H1 (cell line): ENCODE measurements at regions not wholly inside any gene's neighbourhood (a gene's known extent, or its start where the extent isn't known, plus 50 kb on each side); places are given as distances from the start of the nearest gene placed in this dataset.

Experiments
- CTCF ChIA-PET: fragments of 300-600 bp; sonication (Branson Sonifier 250); formaldehyde crosslinking; loops from one replicate; lab custom pipeline; 2021; ENCODE audit not compliant: partially characterized antibody; lab: Charles Lee
- POLR2A ChIA-PET: fragments of 300-600 bp; sonication (Branson Sonifier 250); formaldehyde crosslinking; loops from one replicate; lab custom pipeline; 2021; ENCODE audit warnings: inconsistent platforms; ENCODE audit not compliant: partially characterized antibody; lab: Charles Lee
- DNase-seq, 2 experiments: peaks; one replicate each; pipeline versions ENCODE4 v3.0.0 to v3.0.0-alpha.2; 2010 to 2022; ENCODE audit warnings: low spot score in 2 of 2, low read depth in 1 of 2, mixed read lengths in 1 of 2
- FAIRE-seq: peaks from 2 replicates; lab custom pipeline; 2011; peaks lifted over from hg19 to GRCh38; lab: Jason Lieb, UNC
- H2AFZ ChIP-seq: 2 replicates; pipeline ENCODE4 v1.8.1; 2012; ENCODE audit warnings: low read length, inconsistent platforms
- H2AK5ac ChIP-seq: 2 replicates; pipeline ENCODE4 v1.6.1; 2013; ENCODE audit warnings: low read depth, low read length
- H2BK120ac ChIP-seq: replicated peaks from 2 replicates; pipeline ENCODE3; 2013; ENCODE audit warnings: low read depth, low read length, inconsistent platforms
- H2BK12ac ChIP-seq: 2 replicates; pipeline ENCODE4 v1.6.1; 2013; ENCODE audit warnings: low read depth, low read length
- H2BK15ac ChIP-seq: 2 replicates; pipeline ENCODE4 v1.6.1; 2013; ENCODE audit warnings: low read length
- H2BK20ac ChIP-seq: 2 replicates; pipeline ENCODE4 v1.6.1; 2013; ENCODE audit warnings: low read length
- H2BK5ac ChIP-seq: 2 replicates; pipeline ENCODE4 v1.6.1; 2013; ENCODE audit warnings: low read depth, low read length
- H3K14ac ChIP-seq: 2 replicates; pipeline ENCODE4 v1.6.1; 2013; ENCODE audit warnings: inconsistent platforms; ENCODE audit not compliant: insufficient read length
- H3K18ac ChIP-seq: 2 replicates; pipeline ENCODE4 v1.6.1; 2013; ENCODE audit warnings: low read length; ENCODE audit errors: extremely low read depth
- H3K23ac ChIP-seq: 2 replicates; pipeline ENCODE4 v1.6.1; 2013; ENCODE audit warnings: inconsistent platforms; ENCODE audit not compliant: insufficient read length
- H3K23me2 ChIP-seq: 2 replicates; pipeline ENCODE4 v1.6.1; 2013; ENCODE audit warnings: low read depth, low read length
- H3K27ac ChIP-seq: 2 replicates; pipeline ENCODE4 v1.6.1; 2011; ENCODE audit warnings: low read depth, low read length, inconsistent platforms
- H3K27me3 ChIP-seq, 4 experiments: replicated peaks in 1 of 4; 1 replicate in 1 of 4; 2 replicates in 3 of 4; pipeline versions ENCODE4 v1.6.1 to v1.8.1; 2011 to 2013; ENCODE audit warnings: low read length in 3 of 4, mild to moderate bottlenecking in 3 of 4, inconsistent platforms in 2 of 4, mixed read lengths in 2 of 4, moderate library complexity in 1 of 4; ENCODE audit not compliant: control insufficient read depth in 3 of 4, insufficient read depth in 3 of 4; ENCODE audit errors: extremely low read depth in 1 of 4
- H3K36me3 ChIP-seq, 4 experiments: 2 replicates each; pipeline versions ENCODE4 v1.6.1 to v1.8.1; 2011 to 2013; ENCODE audit warnings: mild to moderate bottlenecking in 4 of 4, low read length in 3 of 4, moderate library complexity in 2 of 4, control low read depth in 1 of 4, inconsistent platforms in 1 of 4; ENCODE audit not compliant: insufficient read depth in 4 of 4, control insufficient read depth in 2 of 4
- H3K4ac ChIP-seq: replicated peaks from 2 replicates; pipeline ENCODE3; 2013; ENCODE audit warnings: low read length, low read depth, mixed read lengths, inconsistent platforms; ENCODE audit not compliant: insufficient read length
- H3K4me1 ChIP-seq, 4 experiments: replicated peaks in 1 of 4; 1 replicate in 1 of 4; 2 replicates in 3 of 4; pipeline versions ENCODE4 v1.6.1 to v1.8.1; 2011 to 2013; ENCODE audit warnings: low read length in 3 of 4, inconsistent platforms in 2 of 4, mixed read lengths in 1 of 4; ENCODE audit not compliant: insufficient read depth in 4 of 4, control insufficient read depth in 3 of 4
- H3K4me2 ChIP-seq, 2 experiments: 2 replicates each; pipeline versions ENCODE4 v1.6.1 to v1.8.1; 2011 to 2013; ENCODE audit warnings: low read depth in 2 of 2, low read length in 2 of 2, control low read depth in 1 of 2, inconsistent platforms in 1 of 2, mild to moderate bottlenecking in 1 of 2; ENCODE audit not compliant: insufficient read depth in 1 of 2
- H3K4me3 ChIP-seq, 4 experiments: fragments of 200-600, 300-600 bp in 1 of 4; sonication (generic), shearing (Covaris generic), sonication (Bioruptor Twin) in 1 of 4; 2 replicates each; pipeline versions ENCODE4 v1.5.1 to v1.8.1; 2011 to 2016; ENCODE audit warnings: low read length in 4 of 4, low read depth in 3 of 4, control low read depth in 2 of 4, inconsistent platforms in 2 of 4, mild to moderate bottlenecking in 2 of 4, mixed read lengths in 1 of 4, moderate library complexity in 1 of 4; ENCODE audit not compliant: insufficient read depth in 2 of 4; ENCODE audit errors: extremely low read depth in 1 of 4
- H3K56ac ChIP-seq: replicated peaks from 2 replicates; pipeline ENCODE3; 2013; ENCODE audit warnings: low read depth, mild to moderate bottlenecking, mixed read lengths, low read length, inconsistent platforms; ENCODE audit not compliant: insufficient read length
- H3K79me1 ChIP-seq: 2 replicates; pipeline ENCODE4 v1.6.1; 2013; ENCODE audit warnings: low read depth, low read length, control low read depth
- H3K79me2 ChIP-seq, 2 experiments: 2 replicates each; pipeline versions ENCODE4 v1.6.1 to v1.8.1; 2012 to 2013; ENCODE audit warnings: low read length in 2 of 2, mild to moderate bottlenecking in 2 of 2, inconsistent platforms in 1 of 2; ENCODE audit not compliant: insufficient read depth in 2 of 2, control insufficient read depth in 1 of 2
- H3K9ac ChIP-seq, 4 experiments: replicated peaks in 1 of 4; 1 replicate in 1 of 4; 2 replicates in 3 of 4; pipeline versions ENCODE4 v1.6.1 to v1.8.1; 2011 to 2013; ENCODE audit warnings: low read depth in 3 of 4, low read length in 3 of 4, control low read depth in 2 of 4, mild to moderate bottlenecking in 2 of 4, moderate library complexity in 2 of 4, inconsistent platforms in 1 of 4; ENCODE audit errors: extremely low read depth in 1 of 4
- H3K9me3 ChIP-seq, 2 experiments: 2 replicates each; pipeline versions ENCODE4 v1.6.1 to v1.8.1; 2012 to 2013; ENCODE audit warnings: mild to moderate bottlenecking in 2 of 2, moderate library complexity in 2 of 2, control low read depth in 1 of 2, inconsistent platforms in 1 of 2, low read depth in 1 of 2, low read length in 1 of 2, mixed read lengths in 1 of 2; ENCODE audit not compliant: insufficient read depth in 2 of 2
- H4K20me1 ChIP-seq, 2 experiments: replicated peaks in 1 of 2; 2 replicates each; pipeline versions ENCODE3 to v1.8.1; 2011 to 2013; ENCODE audit warnings: inconsistent platforms in 2 of 2, low read length in 2 of 2, mild to moderate bottlenecking in 1 of 2; ENCODE audit not compliant: insufficient read depth in 2 of 2, control insufficient read depth in 1 of 2
- H4K5ac ChIP-seq: 2 replicates; pipeline ENCODE4 v1.6.1; 2013; ENCODE audit warnings: low read length, low read depth, mixed read lengths, inconsistent platforms; ENCODE audit not compliant: insufficient read length
- H4K8ac ChIP-seq: 2 replicates; pipeline ENCODE4 v1.8.0; 2013; ENCODE audit warnings: mild to moderate bottlenecking, moderate library complexity, low read length, inconsistent platforms; ENCODE audit not compliant: insufficient read depth; ENCODE audit errors: extremely low read depth
- H4K91ac ChIP-seq: replicated peaks from 2 replicates; pipeline ENCODE3; 2013; ENCODE audit warnings: low read length, mixed read lengths, inconsistent platforms; ENCODE audit not compliant: insufficient read length
- BACH1 ChIP-seq: IDR thresholded peaks from 2 replicates; pipeline ENCODE4 v1.6.1; 2012; ENCODE audit warnings: low read length, improper control_type of control experiment
- BCL11A ChIP-seq, 2 experiments: IDR thresholded peaks; one replicate each; pipeline ENCODE4 v1.6.1; 2011; ENCODE audit warnings: low read depth in 2 of 2, low read length in 2 of 2, mild to moderate bottlenecking in 2 of 2
- EGR1 ChIP-seq: IDR thresholded peaks from 2 replicates; pipeline ENCODE4 v1.6.1; 2011; ENCODE audit warnings: low read depth, low read length, borderline replicate concordance
- EZH2 ChIP-seq: fragments of 200-600 bp; sonication (generic); IDR thresholded peaks from 2 replicates; pipeline ENCODE4 v1.7.1; 2012; ENCODE audit warnings: low read depth, mild to moderate bottlenecking, moderate library complexity, low read length, inconsistent platforms; ENCODE audit not compliant: severe bottlenecking
- HDAC2 ChIP-seq, 2 experiments: fragments of 300-600 bp in 1 of 2; sonication (generic) in 1 of 2; IDR thresholded peaks; 2 replicates each; pipeline ENCODE4 v1.6.1; 2011 to 2012; ENCODE audit warnings: low read depth in 2 of 2, low read length in 2 of 2, mild to moderate bottlenecking in 2 of 2, moderate library complexity in 2 of 2, borderline replicate concordance in 1 of 2, inconsistent platforms in 1 of 2
- KDM4A ChIP-seq: IDR thresholded peaks from one replicate; pipeline ENCODE4 v1.7.1; 2012; ENCODE audit warnings: low read depth, mild to moderate bottlenecking, moderate library complexity, low read length, inconsistent platforms; ENCODE audit not compliant: severe bottlenecking
- MAFK ChIP-seq: IDR thresholded peaks from 2 replicates; pipeline ENCODE4 v1.6.1; 2012; ENCODE audit warnings: low read depth, mild to moderate bottlenecking, improper control_type of control experiment, low read length
- NANOG ChIP-seq: IDR thresholded peaks from 2 replicates; pipeline ENCODE4 v1.6.1; 2011; ENCODE audit warnings: low read length, low read depth, mild to moderate bottlenecking, inconsistent platforms; ENCODE audit not compliant: insufficient read depth, poor library complexity, severe bottlenecking
- POLR2AphosphoS5 ChIP-seq: IDR thresholded peaks from 2 replicates; pipeline ENCODE4 v1.6.1; 2011; ENCODE audit warnings: low read depth, low read length
- SIRT6 ChIP-seq: IDR thresholded peaks from one replicate; pipeline ENCODE4 v1.7.1; 2012; ENCODE audit warnings: low read length, inconsistent platforms
- SP1 ChIP-seq: IDR thresholded peaks from 2 replicates; pipeline ENCODE4 v1.6.1; 2011; ENCODE audit warnings: low read depth, low read length
- WGBS, 2 experiments: shearing (Covaris generic) in 1 of 2; methylation state at CpG; one replicate each; pipeline versions ENCODE4 v1.1.6 to v1.1.7; 2013 to 2015; ENCODE audit warnings: low lambda C conversion rate in 2 of 2, mixed read lengths in 2 of 2, inconsistent platforms in 1 of 2, low coverage in 1 of 2, missing lambda C conversion rate in 1 of 2; ENCODE audit not compliant: insufficient replicate concordance in 2 of 2, insufficient coverage in 1 of 2, insufficient read length in 1 of 2; ENCODE audit errors: extremely low coverage in 1 of 2, missing lambda C conversion rate in 1 of 2; 5-methylcytosine and 5-hydroxymethylcytosine counted together
- TF ChIP-seq, protein P1 (sequence below): IDR thresholded peaks from 2 replicates; pipeline ENCODE4 v1.6.1; 2012; ENCODE audit warnings: inconsistent platforms

- no peak overlapping the region for H3K23ac ChIP-seq
- FAIRE-seq (no peak), DNase-seq (no peak)
- H3K9me3 ChIP-seq = no peaks in the 10 kb centered on the region
- no peak overlapping the region for H4K8ac ChIP-seq
- no peak overlapping the region for H2AFZ ChIP-seq
- no peak overlapping the region for H4K91ac ChIP-seq
- no peak overlapping the region for H2BK20ac ChIP-seq
- no peaks in the 10 kb centered on the region for H3K79me2 ChIP-seq
- no peak overlapping the region for H2BK12ac ChIP-seq
- H3K79me1 ChIP-seq = no peaks in the 10 kb centered on the region
- H3K27ac ChIP-seq = no peak overlapping the region
- H2BK120ac ChIP-seq = no peak overlapping the region
- H3K27me3 ChIP-seq = no peaks in the 10 kb centered on the region
- H3K4ac ChIP-seq = no peak overlapping the region
- ChIA-PET POLR2A (no interaction called here), CTCF (interaction anchor here (0.8 to 3.9 kb wide), 8 partner anchors 11 to 494 kb away, joined by 3 to 18 read pairs (median 4); no protein-coding TSS in a partner anchor)
- H3K4me2 ChIP-seq = no peak overlapping the region
- H4K5ac ChIP-seq = no peak overlapping the region
- no peaks in the 10 kb centered on the region for H4K20me1 ChIP-seq
- H2BK15ac ChIP-seq = no peak overlapping the region
- no peaks in the 10 kb centered on the region; a peak in 1 of 7 replicates for H3K4me1 ChIP-seq
- no peak overlapping the region for H2BK5ac ChIP-seq
- H2AK5ac ChIP-seq = no peak overlapping the region
- H3K9ac ChIP-seq = no peak overlapping the region
- no peak overlapping the region for H3K14ac ChIP-seq
- H3K56ac ChIP-seq = no peak overlapping the region
- no peaks in the 10 kb centered on the region for H3K36me3 ChIP-seq
- no peak overlapping the region for H3K4me3 ChIP-seq
- H3K18ac ChIP-seq = no peak overlapping the region
- 63% methylated on average over 2 of the region's 2 CpGs; no CpG with 5 or more reads in 1 of the 2 experiments for WGBS, 2 experiments
- no peaks in the 10 kb centered on the region for H3K23me2 ChIP-seq
- TF ChIP-seq SIRT6 = no peak
- TF ChIP-seq MAFK = no peak
- TF ChIP-seq SP1 = no peak
- TF ChIP-seq EGR1 = no peak
- TF ChIP-seq, protein P1, sequence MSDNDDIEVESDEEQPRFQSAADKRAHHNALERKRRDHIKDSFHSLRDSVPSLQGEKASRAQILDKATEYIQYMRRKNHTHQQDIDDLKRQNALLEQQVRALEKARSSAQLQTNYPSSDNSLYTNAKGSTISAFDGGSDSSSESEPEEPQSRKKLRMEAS = peak; percentile 49
- TF ChIP-seq EZH2 = no peak
- no peak for TF ChIP-seq BACH1
- TF ChIP-seq KDM4A = no peak
- TF ChIP-seq HDAC2 (IDR thresholded peaks at IDR 0.05; ENCODE audit: borderline replicate concordance in 1 of 2, low read depth in 2 of 2, low read length in 2 of 2) = no peak
- TF ChIP-seq POLR2AphosphoS5 = no peak
- TF ChIP-seq BCL11A (IDR thresholded peaks at IDR 0.05; ENCODE audit: low read depth in 2 of 2, low read length in 2 of 2) = no peak
- no peak for TF ChIP-seq NANOG
These were observed 162.2 kb upstream of the FAM3C start for GRCh38 chr7:121558288-121558687.
